GM12864 (cell line): ENCODE measurements at regions not wholly inside any gene's neighbourhood (a gene's known extent, or its start where the extent isn't known, plus 50 kb on each side); places are given as distances from the start of the nearest gene placed in this dataset.
A peak's percentile ranks its signal among the peaks of the same experiment; 100 is the strongest.
"Not testable (repeated sequence)": the region's sequence is repeated elsewhere in the genome, so short reads cannot be mapped to it uniquely, and the experiment has no call there.

ENCODE experiments used
- DNase-seq: peaks from one replicate; pipeline ENCODE4 v3.0.0-alpha.2; 2011; ENCODE audit warnings: low read depth
- H3K4me3 ChIP-seq: 2 replicates; pipeline ENCODE4 v1.5.1; 2011; ENCODE audit warnings: mild to moderate bottlenecking, low read depth, low read length, control low read depth
- TF ChIP-seq, protein P1 (sequence below): IDR thresholded peaks from 2 replicates; pipeline ENCODE4 v1.5.1; 2011; ENCODE audit warnings: low read depth, mild to moderate bottlenecking, moderate library complexity, low read length, control low read depth, inconsistent platforms; ENCODE audit errors: missing control alignments

DNA sequence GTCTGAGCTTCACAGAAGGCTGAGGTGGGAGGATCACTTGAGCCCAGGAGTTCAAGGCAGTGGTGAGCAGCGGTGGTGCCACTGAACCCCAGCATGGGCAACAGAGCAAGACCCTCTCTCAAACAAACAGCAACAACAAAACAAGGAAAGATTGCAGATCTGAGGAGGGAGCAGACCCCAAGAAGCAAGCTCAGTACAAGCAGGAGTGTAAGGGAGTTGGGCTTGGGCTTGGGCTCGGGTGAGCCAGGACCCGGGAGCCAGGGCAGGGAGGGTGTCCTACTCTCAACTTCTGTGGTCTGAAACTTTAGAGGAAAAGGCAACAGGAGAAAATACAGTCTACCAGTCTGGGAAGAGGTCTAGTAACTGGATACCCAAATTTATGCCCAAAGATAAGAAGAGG is 92.0 kb upstream of the RAB12 start:
- TF ChIP-seq, protein P1, sequence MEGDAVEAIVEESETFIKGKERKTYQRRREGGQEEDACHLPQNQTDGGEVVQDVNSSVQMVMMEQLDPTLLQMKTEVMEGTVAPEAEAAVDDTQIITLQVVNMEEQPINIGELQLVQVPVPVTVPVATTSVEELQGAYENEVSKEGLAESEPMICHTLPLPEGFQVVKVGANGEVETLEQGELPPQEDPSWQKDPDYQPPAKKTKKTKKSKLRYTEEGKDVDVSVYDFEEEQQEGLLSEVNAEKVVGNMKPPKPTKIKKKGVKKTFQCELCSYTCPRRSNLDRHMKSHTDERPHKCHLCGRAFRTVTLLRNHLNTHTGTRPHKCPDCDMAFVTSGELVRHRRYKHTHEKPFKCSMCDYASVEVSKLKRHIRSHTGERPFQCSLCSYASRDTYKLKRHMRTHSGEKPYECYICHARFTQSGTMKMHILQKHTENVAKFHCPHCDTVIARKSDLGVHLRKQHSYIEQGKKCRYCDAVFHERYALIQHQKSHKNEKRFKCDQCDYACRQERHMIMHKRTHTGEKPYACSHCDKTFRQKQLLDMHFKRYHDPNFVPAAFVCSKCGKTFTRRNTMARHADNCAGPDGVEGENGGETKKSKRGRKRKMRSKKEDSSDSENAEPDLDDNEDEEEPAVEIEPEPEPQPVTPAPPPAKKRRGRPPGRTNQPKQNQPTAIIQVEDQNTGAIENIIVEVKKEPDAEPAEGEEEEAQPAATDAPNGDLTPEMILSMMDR: no peak
- H3K4me3 ChIP-seq: no peak overlapping the region
- no peak for DNase-seq

DNA sequence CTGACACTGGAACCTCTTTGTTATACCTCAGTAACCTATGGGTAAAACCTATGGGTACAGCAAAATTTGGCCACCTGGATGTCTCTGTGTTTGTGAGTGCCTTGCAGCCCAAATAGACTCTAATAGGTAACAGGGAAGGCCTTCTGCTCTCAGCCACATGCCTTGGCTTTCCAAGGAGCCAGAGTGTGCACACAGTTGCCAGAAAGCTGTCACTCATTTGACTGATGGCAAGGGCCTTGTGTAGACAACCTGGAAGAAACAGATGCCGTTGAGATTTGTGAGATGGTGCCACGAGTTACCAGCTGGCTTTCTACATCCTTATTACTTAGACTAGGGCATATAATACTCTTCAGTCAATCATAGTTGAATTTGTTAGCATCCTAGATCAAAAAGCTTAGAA is 90.1 kb upstream of the RAB12 start:
- TF ChIP-seq, protein P1: no peak
- no peak overlapping the region for H3K4me3 ChIP-seq
- DNase-seq: no peak

DNA sequence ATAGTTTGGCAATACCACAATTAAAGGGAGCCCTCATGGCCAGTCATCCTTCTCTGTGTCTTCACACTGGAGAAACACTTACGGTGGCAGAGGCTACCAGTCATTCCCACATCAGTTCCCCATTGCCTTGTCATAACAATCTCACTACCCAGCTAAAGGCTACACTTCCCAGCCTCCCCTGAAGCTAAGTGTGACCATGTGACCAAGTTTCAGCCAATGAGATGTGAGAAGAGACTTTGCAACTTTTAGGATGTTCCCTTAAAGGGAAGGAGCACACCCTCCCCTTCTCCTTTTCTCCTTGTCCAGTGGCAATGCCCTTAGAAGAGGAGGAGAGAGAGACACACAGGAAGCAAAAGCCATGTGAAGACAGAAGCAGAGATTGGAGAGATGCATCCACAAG is 89.0 kb upstream of the RAB12 start:
- no peak overlapping the region for H3K4me3 ChIP-seq
- DNase-seq: no peak
- TF ChIP-seq, protein P1: no peak

DNA sequence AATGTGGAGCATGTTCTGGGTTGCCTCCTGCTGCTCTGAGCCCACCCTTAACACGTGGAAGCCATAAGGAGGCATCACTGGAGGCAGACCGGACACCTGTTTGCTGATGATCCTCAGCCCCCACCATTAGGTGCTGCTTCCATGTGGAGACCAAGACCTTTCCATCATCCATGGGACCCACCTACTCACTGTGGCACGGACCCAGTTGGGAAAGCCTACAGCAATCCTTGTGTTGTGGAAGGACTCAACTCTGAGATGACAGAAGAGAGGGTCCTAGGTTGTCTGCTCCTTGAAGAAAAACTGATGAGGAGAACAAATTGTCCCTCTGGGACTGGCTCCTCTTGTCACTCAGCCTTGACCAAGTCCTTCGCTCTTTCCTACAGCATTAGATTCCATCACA is 86.5 kb upstream of the RAB12 start:
- DNase-seq: no peak
- H3K4me3 ChIP-seq: no peak overlapping the region
- TF ChIP-seq, protein P1: no peak

DNA sequence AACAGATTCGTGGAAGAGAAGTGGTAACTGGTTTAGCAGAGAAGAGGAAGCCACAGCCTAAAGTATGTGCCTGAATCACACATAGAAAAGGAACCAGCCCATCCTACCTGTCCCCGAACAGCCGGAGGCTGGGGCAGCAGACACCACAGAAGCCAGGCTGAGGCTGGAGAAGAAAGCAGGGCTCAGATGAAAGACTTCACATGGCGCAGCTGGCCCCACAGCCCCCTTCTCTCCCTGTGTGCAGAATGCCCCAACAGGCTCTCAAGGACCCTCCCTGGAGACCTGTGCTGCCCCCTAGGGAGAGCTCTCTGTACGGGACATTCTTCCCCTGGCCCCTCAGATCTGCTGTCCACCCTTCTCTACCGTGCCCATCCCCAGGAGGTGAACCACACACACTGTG is 83.5 kb upstream of the RAB12 start:
- no peak overlapping the region for H3K4me3 ChIP-seq
- TF ChIP-seq, protein P1: peak; percentile 35
- DNase-seq: no peak

DNA sequence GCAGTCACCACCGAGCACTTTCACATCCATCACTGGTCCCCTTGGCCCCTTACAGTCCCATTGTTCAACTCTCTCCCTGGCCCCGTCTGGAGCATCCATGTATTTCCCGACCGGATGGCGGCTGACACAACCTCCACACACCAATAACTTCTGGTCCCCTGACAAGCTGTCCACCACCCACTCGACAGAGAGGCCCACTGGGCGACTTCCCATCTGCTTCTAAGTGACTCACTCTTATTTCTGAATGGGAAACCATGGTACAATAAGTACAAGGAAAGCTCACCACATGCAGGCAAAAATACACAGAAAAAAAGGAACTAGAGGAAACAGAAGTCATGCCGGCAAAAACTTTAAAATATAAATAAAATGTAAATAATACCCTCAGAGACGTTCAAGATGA is 82.9 kb upstream of the RAB12 start:
- no peak for DNase-seq
- TF ChIP-seq, protein P1: no peak
- H3K4me3 ChIP-seq: no peak overlapping the region

DNA sequence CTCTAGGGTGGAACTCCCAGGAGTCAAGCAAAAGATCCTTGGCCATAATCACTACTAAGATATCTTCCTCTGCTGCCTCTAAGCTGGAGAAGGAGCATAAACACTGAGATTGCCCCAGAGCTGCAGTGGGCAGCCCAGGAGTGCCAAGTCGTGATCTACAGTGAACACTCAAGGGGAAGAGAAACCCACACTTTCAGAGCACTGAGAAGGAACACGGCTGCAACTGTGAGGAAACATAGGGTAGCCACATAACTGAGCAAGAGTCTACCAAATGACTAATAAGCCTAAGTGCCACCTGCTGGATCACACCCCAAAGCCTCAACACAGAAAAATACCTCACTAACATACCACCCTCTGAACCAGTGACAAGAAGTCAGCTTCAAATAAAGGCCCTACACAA is 79.6 kb upstream of the RAB12 start:
- DNase-seq: no peak
- TF ChIP-seq, protein P1: no peak
- H3K4me3 ChIP-seq: no peak overlapping the region

DNA sequence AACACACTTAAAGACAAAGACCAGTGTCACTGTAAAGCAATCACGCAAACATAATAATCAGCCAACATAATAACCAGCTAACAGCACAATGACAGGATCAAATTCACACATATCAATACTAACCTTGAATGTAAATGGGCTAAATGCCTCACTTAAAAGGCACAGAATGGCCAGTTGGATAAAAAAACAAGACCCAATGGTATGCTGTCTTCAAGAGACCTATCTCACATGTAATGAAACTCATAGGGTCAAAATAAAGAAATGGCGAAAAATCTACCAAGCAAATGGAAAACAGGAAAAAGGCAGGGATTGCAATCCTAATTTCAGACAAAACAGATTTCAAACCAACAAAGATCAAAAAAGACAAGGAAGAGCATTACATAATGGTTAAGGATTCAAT is 78.2 kb upstream of the RAB12 start:
- H3K4me3 ChIP-seq: not testable (repeated sequence)

More for the DNA sequence above, 78.2 kb upstream of the RAB12 start:
- not testable (repeated sequence) for DNase-seq
